MM.1S (cell line): ENCODE measurements at regions not wholly inside any gene's neighbourhood (a gene's known extent, or its start where the extent isn't known, plus 50 kb on each side); places are given as distances from the start of the nearest gene placed in this dataset.

Experiments
- DNase-seq: peaks from one replicate; pipeline ENCODE4 v3.0.0-alpha.2; 2015
- H2AFZ ChIP-seq: fragments of 300-600 bp; sonication (generic); 2 replicates; pipeline ENCODE4 v1.6.0; 2016; ENCODE audit warnings: antibody characterized with exemption, low read length
- H3F3A ChIP-seq: fragments of 300-600 bp; sonication (generic); 2 replicates; pipeline ENCODE4 v1.6.1; 2016; ENCODE audit warnings: mild to moderate bottlenecking, antibody characterized with exemption, low read length, moderate library complexity, mixed read lengths; ENCODE audit not compliant: insufficient read depth
- H3K27ac ChIP-seq: fragments of 300-600 bp; sonication (generic); 2 replicates; pipeline ENCODE4 v1.5.1; 2016; ENCODE audit warnings: mild to moderate bottlenecking, low read length
- H3K27me3 ChIP-seq: fragments of 300-600 bp; sonication (generic); replicated peaks from 2 replicates; pipeline ENCODE4 v1.6.0; 2016; ENCODE audit warnings: low read length; ENCODE audit not compliant: insufficient read depth
- H3K36me3 ChIP-seq: fragments of 300-600 bp; sonication (generic); replicated peaks from 2 replicates; pipeline ENCODE4 v1.6.1; 2016; ENCODE audit warnings: mild to moderate bottlenecking, low read length, mixed read lengths; ENCODE audit not compliant: insufficient read depth
- H3K4me1 ChIP-seq: fragments of 300-600 bp; sonication (generic); 2 replicates; pipeline ENCODE4 v1.6.1; 2016; ENCODE audit warnings: low read length, mixed read lengths
- H3K4me2 ChIP-seq: fragments of 300-600 bp; sonication (generic); 2 replicates; pipeline ENCODE4 v1.6.0; 2016; ENCODE audit warnings: low read depth, low read length
- H3K4me3 ChIP-seq: fragments of 300-600 bp; sonication (generic); 2 replicates; pipeline ENCODE4 v1.5.1; 2016; ENCODE audit warnings: low read length, mixed read lengths
- H3K79me2 ChIP-seq: fragments of 300-600 bp; sonication (generic); 2 replicates; pipeline ENCODE4 v1.6.1; 2016; ENCODE audit warnings: mixed run types, low read length, mixed read lengths
- H3K9ac ChIP-seq: fragments of 300-600 bp; sonication (generic); 2 replicates; pipeline ENCODE4 v1.6.1; 2016; ENCODE audit warnings: low read length, mixed read lengths
- H3K9me2 ChIP-seq: fragments of 300-600 bp; sonication (generic); replicated peaks from 2 replicates; pipeline ENCODE4 v1.6.1; 2016; ENCODE audit warnings: mild to moderate bottlenecking, low read length, mixed read lengths; ENCODE audit not compliant: insufficient read depth
- H3K9me3 ChIP-seq: fragments of 300-600 bp; sonication (generic); replicated peaks from 2 replicates; pipeline ENCODE4 v1.6.1; 2016; ENCODE audit warnings: mild to moderate bottlenecking, low read length, mixed read lengths; ENCODE audit not compliant: insufficient read depth
- H4K20me1 ChIP-seq: fragments of 300-600 bp; sonication (generic); 2 replicates; pipeline ENCODE4 v1.6.1; 2016; ENCODE audit warnings: mild to moderate bottlenecking, low read length, moderate library complexity, mixed read lengths; ENCODE audit not compliant: insufficient read depth
- EZH2 ChIP-seq: fragments of 300-600 bp; sonication (generic); optimal IDR thresholded peaks from 2 replicates; pipeline ENCODE3; 2017; ENCODE audit warnings: low read depth, mild to moderate bottlenecking, antibody characterized with exemption, low read length, mixed read lengths
- EZH2phosphoT487 ChIP-seq: fragments of 300-600 bp; sonication (generic); IDR thresholded peaks from 2 replicates; pipeline ENCODE4 v1.6.1; 2018; ENCODE audit warnings: antibody characterized with exemption, low read length
- TF ChIP-seq, protein P1 (sequence below): fragments of 300-600 bp; sonication (generic); IDR thresholded peaks from 2 replicates; pipeline ENCODE4 v1.5.1; 2016; ENCODE audit warnings: antibody characterized with exemption, low read length, mixed read lengths

DNA sequence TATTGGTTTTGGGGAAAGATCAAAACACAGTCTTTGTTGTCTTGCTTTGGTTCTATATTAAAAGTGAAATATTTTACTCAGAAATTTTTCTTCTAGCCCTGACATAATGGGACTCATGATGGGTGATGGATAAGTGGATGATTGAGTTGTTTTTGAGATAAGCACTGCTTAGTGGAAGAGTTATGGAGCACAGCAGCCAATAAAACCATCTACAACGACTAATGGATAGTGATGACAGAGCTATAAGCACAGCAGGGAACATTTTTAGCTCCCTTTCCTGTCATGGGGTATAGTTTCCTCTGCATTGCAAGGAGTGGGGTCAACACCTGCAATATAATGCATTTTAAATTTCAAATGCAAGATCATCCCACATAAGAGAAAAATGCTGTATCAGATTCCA is 812.4 kb downstream of the STPG2 start:
- no peak for DNase-seq
- H3K9me3 ChIP-seq, result no peaks in the 10 kb centered on the region
- H2AFZ ChIP-seq, result no peak overlapping the region

DNA sequence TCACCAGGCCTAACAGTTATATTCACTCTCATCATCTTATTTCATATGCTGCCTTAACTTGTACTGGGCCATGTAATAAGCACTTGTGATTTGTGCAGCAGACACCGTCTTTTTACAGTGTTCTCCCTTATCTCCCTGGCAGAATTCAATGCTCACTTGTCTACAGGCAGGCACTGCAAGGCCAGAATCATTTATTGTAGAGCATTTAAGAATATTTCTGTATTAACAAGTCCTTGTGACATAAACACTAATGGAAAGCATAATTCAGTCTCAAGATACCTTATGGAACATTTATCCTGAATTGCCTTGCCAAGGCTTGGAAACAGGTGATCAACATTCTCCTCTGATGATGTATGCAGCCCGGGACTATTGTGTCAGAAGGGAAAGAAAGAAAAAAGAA is 808.9 kb downstream of the STPG2 start:
- no peak for DNase-seq
- Histone ChIP-seq H3K9me2 (no peaks in the 10 kb centered on the region), H2AFZ (no peak overlapping the region), H3K27ac (no peak overlapping the region), H3K4me3 (no peak overlapping the region), H3K27me3 (no peaks in the 10 kb centered on the region), H3F3A (no peaks in the 10 kb centered on the region), H4K20me1 (no peaks in the 10 kb centered on the region), H3K4me2 (no peak overlapping the region), H3K4me1 (no peaks in the 10 kb centered on the region), H3K36me3 (no peaks in the 10 kb centered on the region), H3K9ac (no peak overlapping the region), H3K9me3 (no peaks in the 10 kb centered on the region), H3K79me2 (no peaks in the 10 kb centered on the region)
- TF ChIP-seq EZH2phosphoT487, result no peak
- TF ChIP-seq, protein P1, sequence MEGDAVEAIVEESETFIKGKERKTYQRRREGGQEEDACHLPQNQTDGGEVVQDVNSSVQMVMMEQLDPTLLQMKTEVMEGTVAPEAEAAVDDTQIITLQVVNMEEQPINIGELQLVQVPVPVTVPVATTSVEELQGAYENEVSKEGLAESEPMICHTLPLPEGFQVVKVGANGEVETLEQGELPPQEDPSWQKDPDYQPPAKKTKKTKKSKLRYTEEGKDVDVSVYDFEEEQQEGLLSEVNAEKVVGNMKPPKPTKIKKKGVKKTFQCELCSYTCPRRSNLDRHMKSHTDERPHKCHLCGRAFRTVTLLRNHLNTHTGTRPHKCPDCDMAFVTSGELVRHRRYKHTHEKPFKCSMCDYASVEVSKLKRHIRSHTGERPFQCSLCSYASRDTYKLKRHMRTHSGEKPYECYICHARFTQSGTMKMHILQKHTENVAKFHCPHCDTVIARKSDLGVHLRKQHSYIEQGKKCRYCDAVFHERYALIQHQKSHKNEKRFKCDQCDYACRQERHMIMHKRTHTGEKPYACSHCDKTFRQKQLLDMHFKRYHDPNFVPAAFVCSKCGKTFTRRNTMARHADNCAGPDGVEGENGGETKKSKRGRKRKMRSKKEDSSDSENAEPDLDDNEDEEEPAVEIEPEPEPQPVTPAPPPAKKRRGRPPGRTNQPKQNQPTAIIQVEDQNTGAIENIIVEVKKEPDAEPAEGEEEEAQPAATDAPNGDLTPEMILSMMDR, result no peak
- no peak for TF ChIP-seq EZH2

More for the DNA sequence above, 812.4 kb downstream of the STPG2 start:
- Histone ChIP-seq H3K79me2 (no peaks in the 10 kb centered on the region), H4K20me1 (no peaks in the 10 kb centered on the region), H3K36me3 (no peaks in the 10 kb centered on the region), H3K4me3 (no peak overlapping the region), H3K4me2 (no peak overlapping the region), H3K4me1 (no peaks in the 10 kb centered on the region), H3F3A (no peaks in the 10 kb centered on the region), H3K27ac (no peak overlapping the region), H3K27me3 (no peaks in the 10 kb centered on the region), H3K9ac (no peak overlapping the region), H3K9me2 (no peaks in the 10 kb centered on the region)
- TF ChIP-seq EZH2, result no peak
- no peak for TF ChIP-seq EZH2phosphoT487
- TF ChIP-seq, protein P1, result no peak

DNA sequence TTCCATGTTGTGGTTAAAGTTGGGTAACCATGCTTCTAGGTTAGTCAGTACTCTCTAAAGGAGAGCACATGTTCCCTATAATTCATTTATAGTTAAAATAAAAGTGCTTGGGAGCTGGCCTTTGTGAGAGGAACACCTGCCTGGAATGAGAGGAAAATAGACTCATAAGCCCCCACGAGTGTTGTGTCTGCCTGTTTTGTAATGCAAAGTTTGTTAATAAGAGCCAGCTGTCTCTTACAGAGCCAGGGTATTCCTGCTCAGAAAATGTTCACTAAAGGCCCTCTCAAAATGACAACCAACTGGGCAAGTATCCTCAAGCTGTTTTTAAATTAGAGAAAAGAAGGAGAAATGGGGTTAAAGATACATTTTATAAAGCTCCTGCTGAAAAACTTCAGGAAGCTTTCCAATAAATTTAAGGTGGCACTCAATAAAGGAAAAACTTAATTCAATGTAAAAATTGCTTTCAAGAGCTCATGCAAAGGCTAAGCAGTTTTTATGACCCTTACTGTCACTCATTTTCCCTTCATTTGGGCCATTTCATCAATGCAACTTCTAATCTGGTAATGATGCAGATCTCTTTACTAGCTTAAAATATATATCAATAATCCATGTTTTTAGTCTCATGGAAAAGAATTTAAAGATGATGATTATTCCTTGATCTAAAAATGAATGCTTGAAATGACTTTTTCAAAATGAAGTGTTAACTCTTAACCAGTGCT is 793.6 kb downstream of the STPG2 start:
- Histone ChIP-seq H2AFZ (no peak overlapping the region), H3K4me3 (no peak overlapping the region), H3K9ac (no peak overlapping the region), H3K9me2 (no peaks in the 10 kb centered on the region), H4K20me1 (no peaks in the 10 kb centered on the region), H3K4me1 (no peaks in the 10 kb centered on the region), H3F3A (no peaks in the 10 kb centered on the region), H3K36me3 (no peaks in the 10 kb centered on the region), H3K27ac (no peak overlapping the region), H3K79me2 (no peaks in the 10 kb centered on the region), H3K27me3 (no peaks in the 10 kb centered on the region), H3K9me3 (no peaks in the 10 kb centered on the region), H3K4me2 (no peak overlapping the region)
- TF ChIP-seq, protein P1, result no peak
- no peak for TF ChIP-seq EZH2
- no peak for TF ChIP-seq EZH2phosphoT487
- no peak for DNase-seq
